SK-N-SH (cell line): ENCODE measurements at regions not wholly inside any gene's neighbourhood (a gene's known extent, or its start where the extent isn't known, plus 50 kb on each side); places are given as distances from the start of the nearest gene placed in this dataset.

Source experiments
- NFIC ChIP-seq: IDR thresholded peaks from 2 replicates; pipeline ENCODE4 v1.4.0; 2012; ENCODE audit warnings: borderline replicate concordance
- RCOR1 ChIP-seq: fragments of 150-350 bp; IDR thresholded peaks from 2 replicates; pipeline ENCODE4 v1.6.1; 2017; ENCODE audit warnings: antibody characterized with exemption, low read length
- TCF12 ChIP-seq: IDR thresholded peaks from 2 replicates; pipeline ENCODE4 v1.4.0; 2012
- TF ChIP-seq, protein P1 (sequence below): IDR thresholded peaks from 2 replicates; pipeline ENCODE4 v1.6.1; 2012; ENCODE audit warnings: mild to moderate bottlenecking, low read depth, low read length, moderate library complexity
- TF ChIP-seq, protein P2 (sequence below): fragments of 200-600 bp; sonication (generic); IDR thresholded peaks from 2 replicates; pipeline ENCODE4 v1.6.1; 2017; ENCODE audit warnings: antibody characterized with exemption, mild to moderate bottlenecking, moderate library complexity
- TF ChIP-seq, protein P3 (sequence below): fragments of 150-350 bp; IDR thresholded peaks from 2 replicates; pipeline ENCODE4 v1.6.1; 2017; ENCODE audit warnings: antibody characterized with exemption, low read length, low read depth, borderline replicate concordance

- TF ChIP-seq NFIC (no peak), TCF12 (no peak), RCOR1 (no peak)
- TF ChIP-seq, protein P1, sequence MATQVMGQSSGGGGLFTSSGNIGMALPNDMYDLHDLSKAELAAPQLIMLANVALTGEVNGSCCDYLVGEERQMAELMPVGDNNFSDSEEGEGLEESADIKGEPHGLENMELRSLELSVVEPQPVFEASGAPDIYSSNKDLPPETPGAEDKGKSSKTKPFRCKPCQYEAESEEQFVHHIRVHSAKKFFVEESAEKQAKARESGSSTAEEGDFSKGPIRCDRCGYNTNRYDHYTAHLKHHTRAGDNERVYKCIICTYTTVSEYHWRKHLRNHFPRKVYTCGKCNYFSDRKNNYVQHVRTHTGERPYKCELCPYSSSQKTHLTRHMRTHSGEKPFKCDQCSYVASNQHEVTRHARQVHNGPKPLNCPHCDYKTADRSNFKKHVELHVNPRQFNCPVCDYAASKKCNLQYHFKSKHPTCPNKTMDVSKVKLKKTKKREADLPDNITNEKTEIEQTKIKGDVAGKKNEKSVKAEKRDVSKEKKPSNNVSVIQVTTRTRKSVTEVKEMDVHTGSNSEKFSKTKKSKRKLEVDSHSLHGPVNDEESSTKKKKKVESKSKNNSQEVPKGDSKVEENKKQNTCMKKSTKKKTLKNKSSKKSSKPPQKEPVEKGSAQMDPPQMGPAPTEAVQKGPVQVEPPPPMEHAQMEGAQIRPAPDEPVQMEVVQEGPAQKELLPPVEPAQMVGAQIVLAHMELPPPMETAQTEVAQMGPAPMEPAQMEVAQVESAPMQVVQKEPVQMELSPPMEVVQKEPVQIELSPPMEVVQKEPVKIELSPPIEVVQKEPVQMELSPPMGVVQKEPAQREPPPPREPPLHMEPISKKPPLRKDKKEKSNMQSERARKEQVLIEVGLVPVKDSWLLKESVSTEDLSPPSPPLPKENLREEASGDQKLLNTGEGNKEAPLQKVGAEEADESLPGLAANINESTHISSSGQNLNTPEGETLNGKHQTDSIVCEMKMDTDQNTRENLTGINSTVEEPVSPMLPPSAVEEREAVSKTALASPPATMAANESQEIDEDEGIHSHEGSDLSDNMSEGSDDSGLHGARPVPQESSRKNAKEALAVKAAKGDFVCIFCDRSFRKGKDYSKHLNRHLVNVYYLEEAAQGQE: no peak
- TF ChIP-seq, protein P2, sequence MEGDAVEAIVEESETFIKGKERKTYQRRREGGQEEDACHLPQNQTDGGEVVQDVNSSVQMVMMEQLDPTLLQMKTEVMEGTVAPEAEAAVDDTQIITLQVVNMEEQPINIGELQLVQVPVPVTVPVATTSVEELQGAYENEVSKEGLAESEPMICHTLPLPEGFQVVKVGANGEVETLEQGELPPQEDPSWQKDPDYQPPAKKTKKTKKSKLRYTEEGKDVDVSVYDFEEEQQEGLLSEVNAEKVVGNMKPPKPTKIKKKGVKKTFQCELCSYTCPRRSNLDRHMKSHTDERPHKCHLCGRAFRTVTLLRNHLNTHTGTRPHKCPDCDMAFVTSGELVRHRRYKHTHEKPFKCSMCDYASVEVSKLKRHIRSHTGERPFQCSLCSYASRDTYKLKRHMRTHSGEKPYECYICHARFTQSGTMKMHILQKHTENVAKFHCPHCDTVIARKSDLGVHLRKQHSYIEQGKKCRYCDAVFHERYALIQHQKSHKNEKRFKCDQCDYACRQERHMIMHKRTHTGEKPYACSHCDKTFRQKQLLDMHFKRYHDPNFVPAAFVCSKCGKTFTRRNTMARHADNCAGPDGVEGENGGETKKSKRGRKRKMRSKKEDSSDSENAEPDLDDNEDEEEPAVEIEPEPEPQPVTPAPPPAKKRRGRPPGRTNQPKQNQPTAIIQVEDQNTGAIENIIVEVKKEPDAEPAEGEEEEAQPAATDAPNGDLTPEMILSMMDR: no peak
- TF ChIP-seq, protein P3, sequence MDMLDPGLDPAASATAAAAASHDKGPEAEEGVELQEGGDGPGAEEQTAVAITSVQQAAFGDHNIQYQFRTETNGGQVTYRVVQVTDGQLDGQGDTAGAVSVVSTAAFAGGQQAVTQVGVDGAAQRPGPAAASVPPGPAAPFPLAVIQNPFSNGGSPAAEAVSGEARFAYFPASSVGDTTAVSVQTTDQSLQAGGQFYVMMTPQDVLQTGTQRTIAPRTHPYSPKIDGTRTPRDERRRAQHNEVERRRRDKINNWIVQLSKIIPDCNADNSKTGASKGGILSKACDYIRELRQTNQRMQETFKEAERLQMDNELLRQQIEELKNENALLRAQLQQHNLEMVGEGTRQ: no peak
Observed at GRCh38 chr7:109757713-109758112, 1188.0 kb downstream of the DNAJB9 start.
